ENCODE measurements at regions not wholly inside any gene's neighbourhood (a gene's known extent, or its start where the extent isn't known, plus 50 kb on each side); places are given as distances from the start of the nearest gene placed in this dataset.
"Not testable (repeated sequence)": the region's sequence is repeated elsewhere in the genome, so short reads cannot be mapped to it uniquely, and the experiment has no call there.

DNA sequence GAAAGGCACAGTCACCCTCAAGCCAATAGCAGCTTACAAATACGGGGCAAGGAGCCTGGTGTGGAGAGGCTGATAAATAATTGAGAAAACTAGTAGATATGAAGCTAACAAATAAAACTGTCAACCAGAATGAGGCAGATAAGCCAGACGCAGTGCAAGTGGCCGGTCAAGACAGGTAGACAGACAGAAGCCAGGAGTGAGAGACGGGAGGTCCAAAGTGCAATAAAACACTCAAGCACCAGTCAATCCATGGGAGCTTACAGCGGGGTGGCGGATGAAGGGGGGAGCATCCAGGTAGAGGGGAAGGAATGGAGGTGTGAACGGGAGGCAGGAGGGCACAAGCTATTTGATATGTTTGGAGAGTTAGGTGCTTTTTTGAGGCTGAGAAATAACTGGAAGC lies 193.1 kb downstream of the FOXD4L6 start:
- no peaks in the 10 kb centered on the region for H3K36me3 ChIP-seq
- no peak overlapping the region for H3K4me3 ChIP-seq
- no peaks in the 10 kb centered on the region for H4K20me1 ChIP-seq
- H3K27me3 ChIP-seq = no peaks in the 10 kb centered on the region
- peaks cover 19% of the 10 kb centered on the region; the same call in 1 of the 2 replicates for H3K9me3 ChIP-seq
- H3K9ac ChIP-seq = no peak overlapping the region
- no peak overlapping the region for H3K4me2 ChIP-seq
- no peaks in the 10 kb centered on the region; the same call in 1 of the 2 replicates for H3K4me1 ChIP-seq
- H3K27ac ChIP-seq = no peak overlapping the region
- no peak for TF ChIP-seq Cebpa-rat (IDR thresholded peaks at IDR 0.05)

GRCh38 chr9:40934480-40934879 lies 194.0 kb downstream of the FOXD4L6 start:
- H3K4me1 ChIP-seq, H4K20me1 ChIP-seq, H3K36me3 ChIP-seq, H3K9ac ChIP-seq, H3K27ac ChIP-seq, H3K27me3 ChIP-seq, H3K4me3 ChIP-seq, H3K4me2 ChIP-seq: not testable (repeated sequence)
- H3K9me3 ChIP-seq = peaks cover 19% of the 10 kb centered on the region; the same call in 1 of the 2 replicates

GRCh38 chr9:40930426-40930825 lies 198.1 kb downstream of the FOXD4L6 start:
- not testable (repeated sequence) for H3K9ac ChIP-seq, H3K27me3 ChIP-seq, H3K4me3 ChIP-seq, H3K36me3 ChIP-seq, H4K20me1 ChIP-seq, H3K4me1 ChIP-seq, H3K27ac ChIP-seq, H3K4me2 ChIP-seq
- peaks cover 12% of the 10 kb centered on the region; the same call in 1 of the 2 replicates for H3K9me3 ChIP-seq

GRCh38 chr9:40929488-40929845 lies 199.0 kb downstream of the FOXD4L6 start:
- not testable (repeated sequence) for H3K4me3 ChIP-seq, H3K4me2 ChIP-seq, H3K27ac ChIP-seq, H3K36me3 ChIP-seq, H3K9ac ChIP-seq, H4K20me1 ChIP-seq, H3K27me3 ChIP-seq, H3K4me1 ChIP-seq
- H3K9me3 ChIP-seq = peaks cover 10% of the 10 kb centered on the region; the same call in 1 of the 2 replicates

DNA sequence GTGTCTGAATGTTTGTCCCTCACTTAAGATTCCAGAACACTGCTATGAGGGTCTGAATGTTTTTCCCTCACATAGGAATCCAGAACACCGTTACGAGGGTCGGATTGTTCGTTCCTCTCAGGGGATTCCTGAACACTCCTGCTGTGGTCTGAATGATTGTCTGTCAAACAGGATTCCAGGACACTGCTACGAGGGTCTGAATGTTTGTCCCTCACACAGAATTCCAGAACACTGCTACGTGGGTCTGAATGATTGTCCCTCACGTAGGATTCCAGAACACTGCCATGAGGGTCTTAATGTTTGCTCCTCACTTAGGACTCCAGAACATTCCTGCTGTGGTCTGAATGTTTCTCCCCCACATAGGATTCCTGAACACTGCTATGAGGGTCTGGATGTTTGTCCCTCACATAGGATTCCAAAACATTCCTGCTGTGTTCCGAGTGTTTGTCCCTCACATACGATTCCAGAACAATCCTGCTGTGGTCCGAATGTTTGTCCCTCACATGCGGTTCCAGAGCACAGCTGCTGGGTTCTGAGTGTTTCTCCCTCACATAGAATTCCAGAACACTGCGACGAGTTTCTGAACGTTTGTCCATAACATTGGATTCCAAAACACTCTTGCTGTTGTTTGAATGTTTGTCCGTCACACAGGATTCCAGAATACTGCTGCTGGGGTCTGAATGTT lies 199.5 kb downstream of the FOXD4L6 start:
- Histone ChIP-seq H3K9ac (no peak overlapping the region), H3K36me3 (no peaks in the 10 kb centered on the region), H4K20me1 (no peaks in the 10 kb centered on the region), H3K4me1 (no peaks in the 10 kb centered on the region), H3K4me3 (no peak overlapping the region), H3K9me3 (peaks cover 5% of the 10 kb centered on the region; the same call in 1 of the 2 replicates), H3K27me3 (no peaks in the 10 kb centered on the region), H3K27ac (no peak overlapping the region), H3K4me2 (no peak overlapping the region)
- no peak for TF ChIP-seq Cebpa-rat (IDR thresholded peaks at IDR 0.05)

DNA sequence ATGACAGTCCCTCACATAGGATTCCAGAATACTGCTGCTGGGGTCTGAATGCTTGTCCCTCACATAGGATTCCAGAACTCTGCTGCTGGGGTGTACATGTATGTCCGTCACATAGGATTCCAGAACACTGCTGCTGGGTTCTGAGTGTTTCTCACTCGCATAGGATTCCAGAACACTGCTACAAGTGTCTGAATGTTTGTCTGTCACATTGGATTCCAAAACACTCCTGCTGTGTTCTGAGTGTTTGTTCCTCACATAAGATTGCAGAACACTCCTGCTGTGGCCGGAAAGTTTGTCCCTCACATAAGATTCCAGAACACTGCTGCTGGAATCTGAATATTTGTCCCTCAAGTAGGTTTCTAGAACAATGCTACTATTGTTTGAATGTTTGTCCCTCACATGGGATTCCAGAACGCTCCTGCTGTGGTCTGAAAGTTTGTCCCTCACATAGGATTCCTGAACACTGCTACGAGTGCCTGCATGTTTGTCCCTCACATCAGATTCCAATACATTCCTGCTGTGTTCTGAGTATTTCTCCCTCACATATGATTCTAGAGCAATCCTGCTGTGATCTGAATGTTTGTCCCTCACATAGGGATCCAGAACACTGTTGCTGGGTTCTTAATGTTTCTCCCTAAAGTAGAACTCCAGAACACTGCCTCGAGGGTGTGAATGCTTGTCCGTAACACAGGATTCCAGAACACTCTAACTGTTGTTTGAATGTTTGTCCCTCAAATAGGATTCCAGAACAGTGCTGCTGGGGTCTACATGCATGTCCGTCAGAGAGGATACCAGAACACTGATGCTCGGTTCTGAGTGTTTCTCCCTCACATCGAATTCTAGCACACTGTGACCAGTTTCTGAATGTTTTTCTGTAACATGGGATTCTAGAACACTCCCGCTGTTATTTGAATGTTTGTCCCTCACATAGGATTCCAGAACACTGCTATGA lies 200.4 kb downstream of the FOXD4L6 start:
- TF ChIP-seq Cebpa-rat (IDR thresholded peaks at IDR 0.05) = no peak
- Histone ChIP-seq H3K9me3 (no peaks in the 10 kb centered on the region), H4K20me1 (no peaks in the 10 kb centered on the region), H3K4me3 (no peak overlapping the region), H3K4me2 (no peak overlapping the region), H3K9ac (no peak overlapping the region), H3K4me1 (no peaks in the 10 kb centered on the region), H3K36me3 (no peaks in the 10 kb centered on the region), H3K27ac (no peak overlapping the region), H3K27me3 (no peaks in the 10 kb centered on the region)

DNA sequence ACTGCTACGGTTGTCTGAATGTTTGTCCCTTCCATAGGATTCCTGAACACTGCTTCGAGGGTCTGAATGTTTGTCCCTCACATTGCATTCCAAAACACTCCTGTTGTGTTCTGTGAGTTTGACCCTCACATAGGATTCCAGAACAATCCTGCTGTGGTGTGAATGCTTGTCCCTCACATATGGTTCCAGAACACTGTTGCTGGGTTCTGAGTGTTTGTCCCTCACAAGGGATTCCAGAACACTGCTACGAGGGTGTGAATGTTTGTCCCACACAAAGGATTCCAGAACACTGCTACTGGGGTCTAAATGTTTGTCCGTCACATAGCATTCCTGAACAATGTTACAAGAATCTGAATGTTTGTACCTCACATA lies 201.2 kb downstream of the FOXD4L6 start:
- Histone ChIP-seq H3K4me3 (no peak overlapping the region), H3K9ac (no peak overlapping the region), H3K4me2 (no peak overlapping the region), H3K27me3 (no peaks in the 10 kb centered on the region), H3K9me3 (no peaks in the 10 kb centered on the region), H4K20me1 (no peaks in the 10 kb centered on the region), H3K4me1 (no peaks in the 10 kb centered on the region), H3K27ac (no peak overlapping the region), H3K36me3 (no peaks in the 10 kb centered on the region)
- no peak for TF ChIP-seq Cebpa-rat (IDR thresholded peaks at IDR 0.05)

DNA sequence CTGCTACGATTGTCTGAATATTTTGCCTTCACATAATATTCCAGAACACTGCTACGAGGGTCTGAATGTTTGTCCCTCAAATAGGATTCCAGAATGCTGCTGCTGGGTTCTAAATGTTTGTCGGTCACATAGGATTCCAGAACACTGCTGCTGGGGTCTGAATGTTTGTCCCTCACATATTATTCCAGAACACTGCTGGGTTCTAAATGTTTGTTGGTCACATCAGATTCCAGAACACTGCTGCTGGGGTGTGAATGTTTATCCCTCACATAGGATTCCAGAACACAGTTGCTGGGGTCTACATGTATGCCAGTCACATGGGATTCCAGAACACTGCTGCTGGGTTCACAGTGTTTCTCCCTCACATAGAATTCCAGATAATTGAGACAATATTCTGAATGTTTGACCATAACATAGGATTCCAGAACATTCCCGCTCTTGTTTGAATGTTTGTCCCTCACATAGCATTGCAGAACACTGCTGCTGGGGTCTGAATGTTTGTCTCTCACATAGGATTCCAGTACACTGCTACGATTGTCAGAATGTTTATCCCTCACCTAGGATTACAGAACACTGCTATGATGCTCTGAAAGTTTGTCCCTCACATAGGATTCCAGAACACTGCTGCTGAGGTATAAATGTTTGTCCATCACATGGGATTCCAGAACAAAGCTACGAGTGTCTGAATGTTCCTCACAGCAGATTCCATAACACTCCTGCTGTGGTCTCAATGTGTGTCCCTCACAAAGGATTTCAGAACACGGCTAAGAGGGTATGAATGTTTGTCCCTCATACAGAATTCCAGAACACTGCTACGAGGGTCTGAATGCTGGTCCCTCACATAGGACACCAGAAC lies 201.8 kb downstream of the FOXD4L6 start:
- no peaks in the 10 kb centered on the region for H3K27me3 ChIP-seq
- no peak for TF ChIP-seq Cebpa-rat (IDR thresholded peaks at IDR 0.05)
- H4K20me1 ChIP-seq = no peaks in the 10 kb centered on the region
- H3K4me2 ChIP-seq = no peak overlapping the region
- H3K9me3 ChIP-seq = no peaks in the 10 kb centered on the region
- no peak overlapping the region for H3K9ac ChIP-seq
- no peak overlapping the region for H3K27ac ChIP-seq
- no peaks in the 10 kb centered on the region for H3K36me3 ChIP-seq
- no peaks in the 10 kb centered on the region for H3K4me1 ChIP-seq
- no peak overlapping the region for H3K4me3 ChIP-seq

GRCh38 chr9:40925149-40925548 lies 203.3 kb downstream of the FOXD4L6 start:
- no peaks in the 10 kb centered on the region for H4K20me1 ChIP-seq
- H3K4me2 ChIP-seq = no peak overlapping the region
- H3K36me3 ChIP-seq = no peaks in the 10 kb centered on the region
- H3K27me3 ChIP-seq = no peaks in the 10 kb centered on the region
- no peak for TF ChIP-seq Cebpa-rat (IDR thresholded peaks at IDR 0.05)
- H3K4me1 ChIP-seq = no peaks in the 10 kb centered on the region
- 0 out of 2 replicates have a peak, but pooled peaks cover 2% of the 10 kb centered on the region for H3K9me3 ChIP-seq
- no peak overlapping the region for H3K9ac ChIP-seq
- no peak overlapping the region for H3K4me3 ChIP-seq
- H3K27ac ChIP-seq = no peak overlapping the region

DNA sequence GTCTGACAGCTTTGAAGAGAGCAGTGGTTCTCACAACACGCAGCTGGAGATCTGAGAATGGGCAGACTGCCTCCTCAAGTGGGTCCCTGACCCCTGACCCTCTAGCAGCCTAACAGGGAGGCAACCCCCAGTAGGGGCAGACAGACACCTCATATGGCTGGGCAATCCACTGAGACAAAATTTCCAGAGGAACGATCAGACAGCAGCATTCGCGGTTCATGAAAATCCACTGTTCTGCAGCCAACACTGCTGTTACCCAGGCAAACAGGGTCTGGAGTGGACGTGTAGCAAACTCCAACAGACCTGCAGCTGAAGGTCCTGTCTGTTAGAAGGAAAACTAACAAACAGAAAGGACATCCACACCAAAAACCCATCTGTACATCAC lies 212.1 kb downstream of the FOXD4L6 start:
- not testable (repeated sequence) for H3K27me3 ChIP-seq, H4K20me1 ChIP-seq, H3K9ac ChIP-seq, H3K27ac ChIP-seq, H3K4me2 ChIP-seq, H3K4me3 ChIP-seq, H3K4me1 ChIP-seq, H3K36me3 ChIP-seq
- H3K9me3 ChIP-seq = peaks cover 20% of the 10 kb centered on the region

GRCh38 chr9:40915660-40916398 lies 212.7 kb downstream of the FOXD4L6 start:
- H3K4me2 ChIP-seq, H3K27me3 ChIP-seq, H3K4me3 ChIP-seq, H3K27ac ChIP-seq, H3K4me1 ChIP-seq, H4K20me1 ChIP-seq, H3K9ac ChIP-seq, H3K36me3 ChIP-seq: not testable (repeated sequence)
- H3K9me3 ChIP-seq = peaks cover 20% of the 10 kb centered on the region
